ENCODE measurements at regions not wholly inside any gene's neighbourhood (a gene's known extent, or its start where the extent isn't known, plus 50 kb on each side); places are given as distances from the start of the nearest gene placed in this dataset.
"Not testable (repeated sequence)": the region's sequence is repeated elsewhere in the genome, so short reads cannot be mapped to it uniquely, and the experiment has no call there.

DNA sequence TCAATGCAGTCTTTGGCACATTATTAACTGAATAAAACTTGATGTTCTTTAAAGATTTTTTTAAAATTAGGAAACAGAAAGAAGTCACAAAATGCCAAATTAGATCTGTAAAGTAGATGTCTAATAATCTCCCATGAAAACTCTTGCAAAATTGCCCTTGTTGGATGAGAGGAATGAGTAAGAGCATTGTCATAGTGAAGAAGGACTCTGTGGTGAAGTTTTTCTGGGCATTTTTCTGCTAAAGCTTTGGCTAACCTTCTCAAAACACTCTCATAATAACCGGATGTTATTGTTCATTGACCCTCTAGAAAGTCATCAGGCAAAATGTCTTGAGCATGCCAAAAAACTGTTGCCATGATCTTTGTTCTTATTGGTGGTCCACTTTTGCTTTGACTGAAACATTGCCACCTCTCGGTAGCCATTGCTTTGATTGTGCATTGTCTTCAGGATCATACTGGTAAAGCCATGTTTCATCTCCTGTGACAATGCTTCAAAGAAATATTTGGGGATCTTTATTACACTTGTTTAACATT, 549.3 kb downstream of the LIG4 start:
- in situ Hi-C loops (cut with MboI; ENCODE audit: low pct_unique_long_range_greater_than_20kb, low sequenced_read_pairs) = no loop called here
- no peak for DNase-seq

GRCh38 chr13:107650081-107650701, 565.1 kb downstream of the LIG4 start:
- DNase-seq = peak; percentile 48
- in situ Hi-C loops (cut with MboI; ENCODE audit: low pct_unique_long_range_greater_than_20kb, low sequenced_read_pairs) = no loop called here

GRCh38 chr13:107649079-107649478, 566.3 kb downstream of the LIG4 start:
- DNase-seq = no peak
- in situ Hi-C loops (cut with MboI; ENCODE audit: low pct_unique_long_range_greater_than_20kb, low sequenced_read_pairs) = no loop called here

DNA sequence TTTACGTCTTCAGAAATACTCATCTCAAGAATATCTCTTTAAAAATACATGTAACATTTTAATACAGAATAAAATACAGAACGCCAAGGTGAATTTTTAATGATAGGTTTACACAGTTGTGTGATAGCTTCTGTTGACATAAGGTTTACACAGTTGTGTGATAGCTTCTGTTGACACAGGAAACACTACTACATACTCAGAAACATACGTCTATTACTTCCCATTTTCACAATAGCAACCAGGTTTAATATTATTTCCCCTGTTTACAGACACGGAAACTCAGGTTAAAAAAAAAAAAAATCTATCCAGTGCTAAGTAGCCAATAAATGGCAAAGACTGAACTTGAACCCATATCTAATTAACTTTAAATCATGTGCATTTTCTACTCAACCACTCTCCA, 571.2 kb downstream of the LIG4 start:
- in situ Hi-C loops (cut with MboI; ENCODE audit: low pct_unique_long_range_greater_than_20kb, low sequenced_read_pairs) = no loop called here
- no peak for DNase-seq

- DNase-seq = no peak
- in situ Hi-C loops (cut with MboI; ENCODE audit: low pct_unique_long_range_greater_than_20kb, low sequenced_read_pairs) = no loop called here
Measured at GRCh38 chr13:107643615-107644014, 571.7 kb downstream of the LIG4 start.

GRCh38 chr13:107642831-107643230, 572.5 kb downstream of the LIG4 start:
- no peak for DNase-seq
- in situ Hi-C loops (cut with MboI; ENCODE audit: low pct_unique_long_range_greater_than_20kb, low sequenced_read_pairs) = no loop called here

DNA sequence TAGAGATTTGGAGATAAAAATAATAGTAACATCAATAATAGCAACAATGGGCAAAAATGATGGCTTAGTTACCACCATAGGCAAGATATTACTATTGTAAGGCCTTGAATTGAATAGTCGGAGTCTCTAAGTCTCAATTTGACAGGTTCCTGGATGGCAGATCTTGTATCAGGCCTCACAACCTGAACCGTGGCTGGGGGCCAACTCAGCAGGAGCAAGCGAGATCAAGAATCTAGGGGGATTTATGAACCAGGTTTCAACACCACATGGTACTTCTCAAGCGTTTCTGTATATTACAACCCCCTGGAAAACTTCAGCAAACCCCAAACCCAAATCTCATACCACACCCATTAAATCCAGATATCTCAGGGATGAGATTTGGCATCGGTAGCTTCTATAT, 573.8 kb downstream of the LIG4 start:
- in situ Hi-C loops (cut with MboI; ENCODE audit: low pct_unique_long_range_greater_than_20kb, low sequenced_read_pairs) = no loop called here
- DNase-seq = no peak

GRCh38 chr13:107625648-107626047, 589.7 kb downstream of the LIG4 start:
- in situ Hi-C loops (cut with MboI; ENCODE audit: low pct_unique_long_range_greater_than_20kb, low sequenced_read_pairs) = no loop called here

GRCh38 chr13:107617527-107617926, 597.8 kb downstream of the LIG4 start:
- in situ Hi-C loops (cut with MboI; ENCODE audit: low pct_unique_long_range_greater_than_20kb, low sequenced_read_pairs) = no loop called here
- DNase-seq = no peak

More at GRCh38 chr13:107625648-107626047, 589.7 kb downstream of the LIG4 start:
- DNase-seq = no peak

DNA sequence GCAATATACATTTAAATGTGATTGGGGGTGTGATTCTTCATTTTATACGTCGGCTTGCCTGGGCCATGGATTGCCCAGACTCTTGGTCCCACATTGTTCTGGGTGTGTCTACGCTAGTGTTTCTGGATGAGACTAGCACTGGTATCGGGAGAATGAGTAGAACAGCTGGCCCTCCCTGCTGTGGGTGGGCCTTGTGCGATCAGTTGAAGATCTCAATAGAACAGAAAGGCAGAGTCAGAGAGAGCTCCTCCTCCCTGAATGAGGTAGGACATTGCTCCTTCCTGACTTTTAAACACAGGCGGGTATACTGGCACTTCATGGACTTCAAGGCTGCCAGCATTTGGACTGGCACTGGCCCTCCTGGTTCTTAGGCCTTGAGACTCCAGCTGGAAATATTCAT, 603.0 kb downstream of the LIG4 start:
- in situ Hi-C loops (cut with MboI; ENCODE audit: low pct_unique_long_range_greater_than_20kb, low sequenced_read_pairs) = no loop called here
- no peak for DNase-seq

DNA sequence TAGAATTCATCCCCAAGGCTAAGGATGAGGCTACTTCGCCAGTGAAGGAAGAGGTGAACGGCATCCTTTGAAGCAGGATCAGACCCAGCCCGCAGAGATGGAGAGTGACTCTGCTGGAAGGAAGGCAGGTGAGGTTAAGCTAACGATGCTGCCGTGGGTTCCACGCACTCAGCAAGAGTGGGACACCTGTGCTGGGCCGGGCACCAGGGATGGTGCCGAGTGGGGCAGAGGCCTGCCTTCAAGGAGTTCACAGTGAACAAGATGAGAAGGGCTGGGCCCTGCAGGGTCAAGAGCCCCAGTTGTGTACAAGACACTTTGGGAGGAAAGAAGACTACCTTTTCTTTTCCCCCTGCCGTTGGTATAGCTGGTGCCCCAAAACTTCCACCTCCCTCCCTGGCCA, 606.6 kb downstream of the LIG4 start:
- in situ Hi-C loops (cut with MboI; ENCODE audit: low pct_unique_long_range_greater_than_20kb, low sequenced_read_pairs) = no loop called here
- no peak for DNase-seq

DNA sequence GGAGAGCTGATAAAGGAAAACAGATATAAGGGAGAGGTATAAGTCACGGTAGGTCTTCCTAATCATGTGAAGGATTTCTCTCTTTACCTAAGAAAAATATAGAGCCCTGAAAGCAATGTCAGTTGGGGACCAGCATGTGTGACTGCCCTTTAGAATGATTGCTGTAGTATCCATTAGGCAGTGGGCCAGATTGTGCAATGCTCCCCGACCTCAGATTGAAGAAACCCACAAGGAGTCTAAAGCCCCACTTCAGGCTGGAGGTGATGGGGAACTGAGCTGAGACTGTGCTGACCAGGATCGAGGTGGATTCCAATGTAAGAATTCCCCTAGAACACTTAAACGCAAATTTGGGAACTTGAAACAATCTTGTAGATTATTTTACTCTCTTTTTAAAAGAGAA, 614.4 kb downstream of the LIG4 start:
- in situ Hi-C loops (cut with MboI; ENCODE audit: low pct_unique_long_range_greater_than_20kb, low sequenced_read_pairs) = no loop called here
- DNase-seq = no peak

DNA sequence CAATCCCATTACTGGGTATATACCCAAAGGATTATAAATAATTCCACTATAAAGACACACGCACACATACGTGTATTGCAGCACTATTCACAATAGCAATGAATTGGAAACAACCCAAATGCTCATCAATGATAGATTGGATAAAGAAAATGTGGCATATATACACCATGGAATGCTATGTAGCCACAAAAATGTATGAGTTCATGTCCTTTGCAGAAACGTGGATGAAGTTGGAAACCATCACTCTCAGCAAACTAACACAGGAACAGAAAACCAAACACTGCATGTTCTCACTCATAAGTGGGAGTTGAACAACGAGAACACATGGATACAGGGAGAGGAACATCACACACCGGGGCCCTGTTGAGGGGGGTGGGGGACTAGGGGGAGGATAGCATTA, 619.0 kb downstream of the LIG4 start:
- in situ Hi-C loops (cut with MboI; ENCODE audit: low pct_unique_long_range_greater_than_20kb, low sequenced_read_pairs); DNase-seq: not testable (repeated sequence)

- no peak for DNase-seq
Measured at GRCh38 chr13:107590556-107590955, 624.8 kb downstream of the LIG4 start.

GRCh38 chr13:107587681-107588080, 627.7 kb downstream of the LIG4 start:
- DNase-seq = no peak
- in situ Hi-C loops (cut with MboI; ENCODE audit: low pct_unique_long_range_greater_than_20kb, low sequenced_read_pairs) = no loop called here

More at GRCh38 chr13:107590556-107590955, 624.8 kb downstream of the LIG4 start:
- in situ Hi-C loops (cut with MboI; ENCODE audit: low pct_unique_long_range_greater_than_20kb, low sequenced_read_pairs) = no loop called here

- no peak for DNase-seq
- in situ Hi-C loops (cut with MboI; ENCODE audit: low pct_unique_long_range_greater_than_20kb, low sequenced_read_pairs) = no loop called here
Measured at GRCh38 chr13:107586216-107586615, 629.1 kb downstream of the LIG4 start.

DNA sequence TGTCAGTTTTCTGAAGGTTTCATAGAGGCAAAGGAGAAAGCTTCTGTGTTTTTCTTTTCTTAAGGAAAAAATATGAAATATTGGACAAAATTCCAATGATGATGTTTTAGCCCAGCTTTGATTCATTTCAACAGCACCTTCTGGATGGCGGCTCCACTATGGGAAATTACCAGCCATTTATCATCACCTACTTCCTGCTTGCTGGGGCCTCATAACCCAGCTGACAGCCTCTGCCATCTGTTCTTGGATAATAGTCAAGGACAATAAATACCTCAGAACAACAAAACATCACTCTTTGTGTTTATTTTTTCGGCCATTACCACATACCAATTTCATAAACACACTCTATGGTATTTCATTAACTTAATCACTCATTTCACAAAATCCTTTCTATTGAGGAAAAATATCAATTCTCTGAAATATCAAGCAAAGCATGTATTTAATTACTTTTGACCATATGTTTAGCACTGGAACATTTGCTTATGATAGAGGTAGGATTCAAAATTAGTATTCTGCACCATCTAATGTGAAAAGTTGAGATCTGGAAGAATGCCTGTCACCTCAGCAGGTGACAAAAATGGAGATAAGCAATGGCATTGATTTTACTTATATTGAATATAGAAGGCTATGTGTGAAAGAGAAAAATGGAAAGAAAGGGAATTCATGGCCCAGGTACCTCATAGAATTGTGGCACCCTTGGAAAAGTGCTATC, 629.7 kb downstream of the LIG4 start:
- in situ Hi-C loops (cut with MboI; ENCODE audit: low pct_unique_long_range_greater_than_20kb, low sequenced_read_pairs) = no loop called here
- no peak for DNase-seq

DNA sequence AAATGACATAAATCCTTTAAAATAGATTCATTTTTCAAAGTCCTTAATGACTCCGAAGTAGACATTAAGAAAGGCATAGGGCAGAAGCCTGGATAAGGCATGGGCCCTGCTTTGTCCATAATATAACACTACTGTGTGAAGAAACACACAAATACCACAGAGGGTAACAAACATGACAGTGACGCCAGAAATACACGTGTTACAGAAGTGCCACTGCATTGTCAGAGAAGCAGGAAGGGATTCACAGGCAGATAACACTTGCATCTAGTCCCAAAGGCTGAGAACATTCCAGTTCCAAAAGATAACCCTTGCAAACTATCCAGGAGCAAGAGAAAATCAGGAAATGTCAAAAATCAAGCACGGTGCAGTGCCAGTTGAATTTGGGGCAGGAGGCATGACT, 633.2 kb downstream of the LIG4 start:
- in situ Hi-C loops (cut with MboI; ENCODE audit: low pct_unique_long_range_greater_than_20kb, low sequenced_read_pairs) = no loop called here
- no peak for DNase-seq

- no peak for DNase-seq
- in situ Hi-C loops (cut with MboI; ENCODE audit: low pct_unique_long_range_greater_than_20kb, low sequenced_read_pairs) = no loop called here
Measured at GRCh38 chr13:107580741-107581412, 634.5 kb downstream of the LIG4 start.

DNA sequence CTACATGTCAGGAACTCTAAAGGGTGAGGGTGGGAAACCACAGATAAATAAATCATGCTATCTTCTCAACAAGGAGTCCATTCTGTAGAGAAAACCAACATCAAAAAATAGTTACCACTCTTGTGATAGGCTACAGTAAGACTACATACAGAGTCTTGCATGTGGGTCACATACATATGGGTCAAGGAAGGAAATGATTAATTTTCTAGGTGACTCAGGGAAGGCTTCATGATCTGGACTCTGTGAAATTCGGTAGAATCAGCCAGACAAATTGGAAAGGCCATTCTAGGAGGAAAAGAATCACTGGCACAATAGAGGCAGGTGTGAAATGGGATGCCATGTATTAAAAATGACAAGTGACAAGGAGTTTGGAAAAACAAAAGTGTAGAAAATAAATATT, 638.9 kb downstream of the LIG4 start:
- no peak for DNase-seq
- in situ Hi-C loops (cut with MboI; ENCODE audit: low pct_unique_long_range_greater_than_20kb, low sequenced_read_pairs) = no loop called here

Measured in KBM-7 (cell line).